Activated CD8-positive, alpha-beta T cell treated with anti-CD3 and anti-CD28 coated beads for 36 hours (primary cell): ENCODE measurements at regions not wholly inside any gene's neighbourhood (a gene's known extent, or its start where the extent isn't known, plus 50 kb on each side); places are given as distances from the start of the nearest gene placed in this dataset.

ENCODE experiments used
- ATAC-seq: fragments of 200-7000 bp; cut with Tn5 transposase; one replicate; pipeline ENCODE4 v1.10.0; 2021; ENCODE audit warnings: mild to moderate bottlenecking, moderate library complexity
- CTCF ChIA-PET: fragments of 350-600 bp; sonication (Branson Sonifier 250); formaldehyde crosslinking; loops from one replicate; lab custom pipeline; 2021; ENCODE audit warnings: antibody characterized with exemption; lab: Charles Lee
- POLR2A ChIA-PET: fragments of 350-600 bp; sonication (Branson Sonifier 250); formaldehyde crosslinking; loops from one replicate; lab custom pipeline; 2021; ENCODE audit warnings: antibody characterized with exemption; lab: Charles Lee
- DNase-seq: peaks from one replicate; pipeline ENCODE4 v3.0.0-alpha.2; 2020
- H3K27ac Mint-ChIP-seq: one replicate; pipeline ENCODE4 v1.8.0; 2021; ENCODE audit warnings: mild to moderate bottlenecking, mixed read lengths
- H3K27me3 Mint-ChIP-seq: one replicate; pipeline ENCODE4 v1.8.0; 2021; ENCODE audit warnings: mixed read lengths
- H3K36me3 Mint-ChIP-seq: one replicate; pipeline ENCODE4 v1.8.0; 2021; ENCODE audit warnings: low read depth, mixed read lengths
- H3K4me1 Mint-ChIP-seq: one replicate; pipeline ENCODE4 v1.8.0; 2021; ENCODE audit warnings: low read depth, mixed read lengths
- H3K4me3 Mint-ChIP-seq: one replicate; pipeline ENCODE4 v1.8.0; 2021; ENCODE audit warnings: mild to moderate bottlenecking, moderate library complexity, mixed read lengths
- H3K9me3 Mint-ChIP-seq: one replicate; pipeline ENCODE4 v1.8.0; 2021; ENCODE audit warnings: mixed read lengths
- intact Hi-C: fragments of 100-400 bp; cut with micrococcal nuclease; formaldehyde crosslinking; loops from one replicate; pipeline ENCODE4 v1.10.0; 2022
- TF ChIP-seq, protein P1 (sequence below): fragments of 200-600 bp; IDR thresholded peaks from one replicate; pipeline ENCODE4 v1.8.0; 2022; ENCODE audit warnings: antibody characterized with exemption, mild to moderate bottlenecking

DNA sequence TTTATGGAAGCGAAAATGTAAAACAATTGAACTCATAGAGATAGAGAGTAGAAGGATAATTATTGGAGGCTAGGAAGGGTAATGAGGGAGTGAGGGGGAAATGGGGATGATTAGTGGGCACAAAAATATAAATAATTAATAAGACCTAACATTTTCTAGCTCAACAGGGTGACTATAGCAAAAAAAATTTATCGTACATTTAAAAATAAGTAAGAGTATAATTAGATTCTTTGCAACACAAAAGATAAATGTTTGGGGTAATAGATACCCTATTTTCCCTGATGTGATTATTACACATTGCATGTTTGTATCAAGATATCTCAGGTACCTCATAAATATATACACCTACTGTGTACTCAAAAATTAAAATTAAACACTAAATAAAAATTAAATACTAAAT lies 1070.0 kb downstream of the LRFN5 start:
- H3K36me3 Mint-ChIP-seq = no peaks in the 10 kb centered on the region
- POLR2A ChIA-PET = no interaction called here
- no peak overlapping the region for H3K27ac Mint-ChIP-seq
- ATAC-seq (no peak), DNase-seq (no peak)
- H3K27me3 Mint-ChIP-seq = no peaks in the 10 kb centered on the region
- H3K4me3 Mint-ChIP-seq = no peak overlapping the region
- intact Hi-C loops = no loop called here
- CTCF ChIA-PET = no interaction called here
- TF ChIP-seq, protein P1, sequence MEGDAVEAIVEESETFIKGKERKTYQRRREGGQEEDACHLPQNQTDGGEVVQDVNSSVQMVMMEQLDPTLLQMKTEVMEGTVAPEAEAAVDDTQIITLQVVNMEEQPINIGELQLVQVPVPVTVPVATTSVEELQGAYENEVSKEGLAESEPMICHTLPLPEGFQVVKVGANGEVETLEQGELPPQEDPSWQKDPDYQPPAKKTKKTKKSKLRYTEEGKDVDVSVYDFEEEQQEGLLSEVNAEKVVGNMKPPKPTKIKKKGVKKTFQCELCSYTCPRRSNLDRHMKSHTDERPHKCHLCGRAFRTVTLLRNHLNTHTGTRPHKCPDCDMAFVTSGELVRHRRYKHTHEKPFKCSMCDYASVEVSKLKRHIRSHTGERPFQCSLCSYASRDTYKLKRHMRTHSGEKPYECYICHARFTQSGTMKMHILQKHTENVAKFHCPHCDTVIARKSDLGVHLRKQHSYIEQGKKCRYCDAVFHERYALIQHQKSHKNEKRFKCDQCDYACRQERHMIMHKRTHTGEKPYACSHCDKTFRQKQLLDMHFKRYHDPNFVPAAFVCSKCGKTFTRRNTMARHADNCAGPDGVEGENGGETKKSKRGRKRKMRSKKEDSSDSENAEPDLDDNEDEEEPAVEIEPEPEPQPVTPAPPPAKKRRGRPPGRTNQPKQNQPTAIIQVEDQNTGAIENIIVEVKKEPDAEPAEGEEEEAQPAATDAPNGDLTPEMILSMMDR = no peak
- H3K9me3 Mint-ChIP-seq = peaks cover 4% of the 10 kb centered on the region
- no peaks in the 10 kb centered on the region for H3K4me1 Mint-ChIP-seq

DNA sequence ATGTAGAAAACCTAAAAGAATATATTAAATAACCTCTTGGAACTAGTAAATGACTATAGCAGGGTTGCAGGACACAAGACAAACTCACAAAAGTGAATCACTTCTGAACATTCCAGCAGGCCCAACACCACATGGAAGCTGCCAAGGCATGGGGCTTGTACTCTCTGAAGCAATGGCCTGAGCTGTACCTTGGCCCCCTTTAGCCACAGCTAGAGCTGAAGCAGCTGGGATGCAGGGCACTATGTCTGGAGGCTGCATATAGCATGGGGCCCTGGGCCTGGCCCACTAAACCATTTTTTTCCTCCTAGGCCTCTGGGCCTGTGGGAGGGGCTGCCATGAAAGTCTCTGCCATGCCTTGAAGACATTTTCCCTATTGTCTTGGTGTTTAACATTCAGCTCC lies 1067.3 kb downstream of the LRFN5 start:
- intact Hi-C loops = no loop called here
- DNase-seq (no peak), ATAC-seq (no peak)
- ChIA-PET POLR2A (no interaction called here), CTCF (no interaction called here)
- Mint-ChIP-seq H3K36me3 (no peaks in the 10 kb centered on the region), H3K4me3 (no peak overlapping the region), H3K9me3 (peaks cover 7% of the 10 kb centered on the region), H3K4me1 (no peaks in the 10 kb centered on the region), H3K27me3 (no peaks in the 10 kb centered on the region), H3K27ac (no peak overlapping the region)
- TF ChIP-seq, protein P1 = no peak

DNA sequence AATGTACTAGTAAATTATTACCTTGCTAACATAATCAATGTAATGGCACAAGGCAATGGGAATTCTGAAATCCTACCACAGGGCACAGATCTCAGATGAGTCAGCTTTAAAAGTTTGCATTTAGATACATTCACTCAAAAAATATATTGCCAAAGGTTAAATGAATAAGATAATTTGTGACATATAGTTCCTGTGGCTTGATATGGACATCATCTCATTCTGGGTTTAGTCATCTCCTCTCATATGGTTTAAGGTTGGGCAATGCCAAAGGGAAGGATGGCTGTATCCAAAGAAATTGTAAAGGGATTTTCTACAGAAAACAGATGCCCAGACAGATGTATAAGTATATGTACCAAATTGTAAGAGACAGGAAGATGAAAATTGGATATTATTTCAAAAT lies 1065.0 kb downstream of the LRFN5 start:
- H3K27me3 Mint-ChIP-seq = no peaks in the 10 kb centered on the region
- H3K4me1 Mint-ChIP-seq = no peaks in the 10 kb centered on the region
- H3K27ac Mint-ChIP-seq = no peak overlapping the region
- H3K36me3 Mint-ChIP-seq = no peaks in the 10 kb centered on the region
- H3K4me3 Mint-ChIP-seq = no peak overlapping the region
- ChIA-PET CTCF (no interaction called here), POLR2A (no interaction called here)
- TF ChIP-seq, protein P1 = no peak
- DNase-seq = no peak
- no peak for ATAC-seq
- intact Hi-C loops = no loop called here
- peaks cover 7% of the 10 kb centered on the region for H3K9me3 Mint-ChIP-seq

- Mint-ChIP-seq H3K4me3 (no peak overlapping the region), H3K9me3 (peaks cover 8% of the 10 kb centered on the region), H3K27me3 (no peaks in the 10 kb centered on the region), H3K36me3 (no peaks in the 10 kb centered on the region), H3K4me1 (no peaks in the 10 kb centered on the region), H3K27ac (no peak overlapping the region)
- ChIA-PET POLR2A (no interaction called here), CTCF (no interaction called here)
- ATAC-seq (no peak), DNase-seq (no peak)
- TF ChIP-seq, protein P1 = no peak
- intact Hi-C loops = no loop called here
Measured at GRCh38 chr14:42665083-42665482, 1058.4 kb downstream of the LRFN5 start.

GRCh38 chr14:42664190-42664589 lies 1057.5 kb downstream of the LRFN5 start:
- ChIA-PET POLR2A (no interaction called here), CTCF (no interaction called here)
- no peak for DNase-seq
- H3K27ac Mint-ChIP-seq = no peak overlapping the region
- TF ChIP-seq, protein P1 = no peak
- ATAC-seq = no peak
- H3K27me3 Mint-ChIP-seq = no peaks in the 10 kb centered on the region
- H3K4me1 Mint-ChIP-seq = no peaks in the 10 kb centered on the region
- intact Hi-C loops = no loop called here
- H3K9me3 Mint-ChIP-seq = peaks cover 5% of the 10 kb centered on the region
- no peak overlapping the region for H3K4me3 Mint-ChIP-seq
- H3K36me3 Mint-ChIP-seq = no peaks in the 10 kb centered on the region
